IPS-NIHi7 (cell line): ENCODE measurements at regions not wholly inside any gene's neighbourhood (a gene's known extent, or its start where the extent isn't known, plus 50 kb on each side); places are given as distances from the start of the nearest gene placed in this dataset.

Source experiments
- DNase-seq: peaks from one replicate; pipeline ENCODE4 v3.0.0; 2012; ENCODE audit warnings: mixed read lengths; ENCODE audit errors: extremely low spot score

GRCh38 chr13:107117327-107118012 lies 549.5 kb upstream of the ARGLU1 start:
- DNase-seq: no peak

- DNase-seq: no peak
These were observed 545.5 kb upstream of the ARGLU1 start for GRCh38 chr13:107113387-107113786.

GRCh38 chr13:107111248-107111647 lies 543.3 kb upstream of the ARGLU1 start:
- DNase-seq: no peak

GRCh38 chr13:107104631-107105030 lies 536.7 kb upstream of the ARGLU1 start:
- no peak for DNase-seq

GRCh38 chr13:107102676-107103075 lies 534.7 kb upstream of the ARGLU1 start:
- no peak for DNase-seq

GRCh38 chr13:107099661-107100060 lies 531.7 kb upstream of the ARGLU1 start:
- no peak for DNase-seq

GRCh38 chr13:107097916-107098315 lies 530.0 kb upstream of the ARGLU1 start:
- DNase-seq: no peak

GRCh38 chr13:107095876-107096275 lies 527.9 kb upstream of the ARGLU1 start:
- no peak for DNase-seq

GRCh38 chr13:107091861-107092260 lies 523.9 kb upstream of the ARGLU1 start:
- DNase-seq: no peak

- DNase-seq: no peak
These were observed 523.5 kb upstream of the ARGLU1 start for GRCh38 chr13:107091428-107091827.

GRCh38 chr13:107088061-107088460 lies 520.1 kb upstream of the ARGLU1 start:
- DNase-seq: no peak

- no peak for DNase-seq
These were observed 511.6 kb upstream of the ARGLU1 start for GRCh38 chr13:107079423-107080049.

- DNase-seq: no peak
These were observed 510.4 kb upstream of the ARGLU1 start for GRCh38 chr13:107078229-107078765.

- no peak for DNase-seq
These were observed 508.9 kb upstream of the ARGLU1 start for GRCh38 chr13:107076801-107077200.

- DNase-seq: no peak
These were observed 507.6 kb upstream of the ARGLU1 start for GRCh38 chr13:107075576-107075975.

GRCh38 chr13:107070792-107071191 lies 502.9 kb upstream of the ARGLU1 start:
- no peak for DNase-seq

GRCh38 chr13:107069108-107069776 lies 501.3 kb upstream of the ARGLU1 start:
- DNase-seq: no peak

- DNase-seq: no peak
These were observed 499.4 kb upstream of the ARGLU1 start for GRCh38 chr13:107067381-107067780.

GRCh38 chr13:107066355-107066754 lies 498.4 kb upstream of the ARGLU1 start:
- no peak for DNase-seq

- DNase-seq: no peak
These were observed 497.1 kb upstream of the ARGLU1 start for GRCh38 chr13:107065036-107065435.

- no peak for DNase-seq
These were observed 489.2 kb upstream of the ARGLU1 start for GRCh38 chr13:107057028-107057631.
